ENCODE measurements at regions not wholly inside any gene's neighbourhood (a gene's known extent, or its start where the extent isn't known, plus 50 kb on each side); places are given as distances from the start of the nearest gene placed in this dataset.

- Mint-ChIP-seq H3K27me3 (ENCODE audit: unreplicated experiment) (no peaks in the 10 kb centered on the region), H3K4me1 (ENCODE audit: low read depth, unreplicated experiment) (no peaks in the 10 kb centered on the region), H3K4me3 (ENCODE audit: unreplicated experiment) (no peak overlapping the region), H3K9me3 (ENCODE audit: unreplicated experiment) (no peaks in the 10 kb centered on the region), H3K27ac (ENCODE audit: unreplicated experiment) (no peak overlapping the region), H3K36me3 (ENCODE audit: unreplicated experiment) (no peaks in the 10 kb centered on the region)
- no peak for DNase-seq
- TF ChIP-seq CTCF (IDR thresholded peaks at IDR 0.05; ENCODE audit: partially characterized antibody, unreplicated experiment) = no peak
Measured at GRCh38 chr6:50927800-50928199, 109.1 kb downstream of the TFAP2B start.

- DNase-seq = no peak
- H3K36me3 Mint-ChIP-seq (ENCODE audit: unreplicated experiment) = no peaks in the 10 kb centered on the region
- no peak for TF ChIP-seq CTCF (IDR thresholded peaks at IDR 0.05; ENCODE audit: partially characterized antibody, unreplicated experiment)
- H3K9me3 Mint-ChIP-seq (ENCODE audit: unreplicated experiment) = no peaks in the 10 kb centered on the region
- H3K27me3 Mint-ChIP-seq (ENCODE audit: unreplicated experiment) = no peaks in the 10 kb centered on the region
- H3K4me1 Mint-ChIP-seq (ENCODE audit: low read depth, unreplicated experiment) = no peaks in the 10 kb centered on the region
- H3K27ac Mint-ChIP-seq (ENCODE audit: unreplicated experiment) = no peak overlapping the region
- no peak overlapping the region for H3K4me3 Mint-ChIP-seq (ENCODE audit: unreplicated experiment)
Measured at GRCh38 chr6:50929323-50929722, 110.7 kb downstream of the TFAP2B start.

- no peaks in the 10 kb centered on the region for H3K4me1 Mint-ChIP-seq (ENCODE audit: low read depth, unreplicated experiment)
- H3K27me3 Mint-ChIP-seq (ENCODE audit: unreplicated experiment) = no peaks in the 10 kb centered on the region
- no peaks in the 10 kb centered on the region for H3K9me3 Mint-ChIP-seq (ENCODE audit: unreplicated experiment)
- DNase-seq = no peak
- no peak for TF ChIP-seq CTCF (IDR thresholded peaks at IDR 0.05; ENCODE audit: partially characterized antibody, unreplicated experiment)
- no peaks in the 10 kb centered on the region for H3K36me3 Mint-ChIP-seq (ENCODE audit: unreplicated experiment)
- H3K4me3 Mint-ChIP-seq (ENCODE audit: unreplicated experiment) = no peak overlapping the region
- H3K27ac Mint-ChIP-seq (ENCODE audit: unreplicated experiment) = no peak overlapping the region
Measured at GRCh38 chr6:50935442-50935841, 116.8 kb downstream of the TFAP2B start.

GRCh38 chr6:50936277-50936681, 117.6 kb downstream of the TFAP2B start:
- Mint-ChIP-seq H3K27ac (ENCODE audit: unreplicated experiment) (no peak overlapping the region), H3K4me1 (ENCODE audit: low read depth, unreplicated experiment) (no peaks in the 10 kb centered on the region), H3K4me3 (ENCODE audit: unreplicated experiment) (no peak overlapping the region), H3K9me3 (ENCODE audit: unreplicated experiment) (no peaks in the 10 kb centered on the region), H3K27me3 (ENCODE audit: unreplicated experiment) (no peaks in the 10 kb centered on the region), H3K36me3 (ENCODE audit: unreplicated experiment) (no peaks in the 10 kb centered on the region)
- DNase-seq = no peak
- no peak for TF ChIP-seq CTCF (IDR thresholded peaks at IDR 0.05; ENCODE audit: partially characterized antibody, unreplicated experiment)

GRCh38 chr6:50939931-50940330, 121.3 kb downstream of the TFAP2B start:
- Mint-ChIP-seq H3K27ac (ENCODE audit: unreplicated experiment) (no peak overlapping the region), H3K4me1 (ENCODE audit: low read depth, unreplicated experiment) (no peaks in the 10 kb centered on the region), H3K9me3 (ENCODE audit: unreplicated experiment) (no peaks in the 10 kb centered on the region), H3K36me3 (ENCODE audit: unreplicated experiment) (no peaks in the 10 kb centered on the region), H3K27me3 (ENCODE audit: unreplicated experiment) (no peaks in the 10 kb centered on the region), H3K4me3 (ENCODE audit: unreplicated experiment) (no peak overlapping the region)
- TF ChIP-seq CTCF (IDR thresholded peaks at IDR 0.05; ENCODE audit: partially characterized antibody, unreplicated experiment) = no peak
- no peak for DNase-seq

Data from glutamatergic neuron (in vitro differentiated cells).